Dermis microvascular lymphatic vessel endothelial cell (primary cell): ENCODE measurements at regions not wholly inside any gene's neighbourhood (a gene's known extent, or its start where the extent isn't known, plus 50 kb on each side); places are given as distances from the start of the nearest gene placed in this dataset.
A peak's percentile ranks its signal among the peaks of the same experiment; 100 is the strongest.

Experiments used
- DNase-seq, 2 donors: peaks; one replicate each; pipeline versions ENCODE4 v3.0.0 to v3.0.0-alpha.2; 2010; ENCODE audit warnings: low read depth in 2 of 2

GRCh38 chrX:134172588-134173259 is 64.3 kb upstream of the CCDC160 start:
- peak in 1 of 2 donors; percentile 2 for DNase-seq

GRCh38 chrX:134173541-134174272 is 63.3 kb upstream of the CCDC160 start:
- DNase-seq: no peak

DNA sequence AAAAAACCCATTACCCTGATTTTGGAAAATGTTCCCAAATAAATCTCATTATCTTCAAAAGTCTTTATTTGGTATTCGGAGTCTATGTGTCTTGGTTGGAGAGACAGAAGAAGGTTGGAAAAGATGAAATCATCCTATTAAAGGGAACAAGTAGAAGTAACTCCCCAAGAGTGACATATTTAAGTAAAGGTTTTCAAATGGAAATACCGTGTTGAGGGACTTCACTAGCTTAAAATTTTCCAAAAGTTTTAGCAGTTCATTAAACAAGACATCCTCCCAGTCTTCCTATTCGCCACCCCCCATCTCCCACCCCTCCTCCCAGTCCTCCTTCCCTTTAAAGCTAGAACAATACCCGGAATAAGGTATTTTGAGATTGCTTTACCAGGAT is 62.7 kb upstream of the CCDC160 start:
- no peak for DNase-seq

- DNase-seq: no peak
Measured at GRCh38 chrX:134174859-134175258, 62.1 kb upstream of the CCDC160 start.

GRCh38 chrX:134177527-134177926 is 59.5 kb upstream of the CCDC160 start:
- no peak for DNase-seq

DNA sequence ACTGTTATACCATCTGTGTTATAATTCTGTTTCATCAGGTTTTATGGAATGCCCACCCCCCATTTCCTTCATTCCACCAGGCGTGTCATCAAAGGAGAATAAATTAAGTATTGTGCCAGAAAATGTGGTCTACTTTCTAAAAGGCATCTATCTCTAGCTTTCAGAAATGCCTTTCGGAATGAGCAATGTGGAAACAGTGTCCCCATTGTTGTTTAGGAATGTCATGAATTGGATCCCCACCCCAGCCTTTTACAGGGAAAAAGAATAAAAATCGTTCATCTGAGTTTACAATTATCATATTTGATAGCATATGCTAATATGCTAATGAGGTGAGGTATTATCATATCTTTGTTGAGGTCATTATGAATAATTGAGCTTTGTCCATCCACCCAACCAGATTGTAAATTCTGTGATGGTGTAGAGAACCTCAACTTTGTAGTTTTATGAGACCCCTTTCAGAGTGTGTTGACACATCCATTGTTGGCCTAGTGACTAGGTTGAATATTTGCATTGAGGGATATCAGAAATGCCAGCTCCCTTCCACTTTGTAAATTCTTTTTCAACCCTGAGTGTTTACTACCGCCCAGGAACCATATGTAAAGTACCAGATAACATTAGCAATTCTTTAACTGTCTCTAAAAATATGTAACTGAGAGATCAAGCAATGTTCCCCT is 56.2 kb upstream of the CCDC160 start:
- no peak for DNase-seq

DNA sequence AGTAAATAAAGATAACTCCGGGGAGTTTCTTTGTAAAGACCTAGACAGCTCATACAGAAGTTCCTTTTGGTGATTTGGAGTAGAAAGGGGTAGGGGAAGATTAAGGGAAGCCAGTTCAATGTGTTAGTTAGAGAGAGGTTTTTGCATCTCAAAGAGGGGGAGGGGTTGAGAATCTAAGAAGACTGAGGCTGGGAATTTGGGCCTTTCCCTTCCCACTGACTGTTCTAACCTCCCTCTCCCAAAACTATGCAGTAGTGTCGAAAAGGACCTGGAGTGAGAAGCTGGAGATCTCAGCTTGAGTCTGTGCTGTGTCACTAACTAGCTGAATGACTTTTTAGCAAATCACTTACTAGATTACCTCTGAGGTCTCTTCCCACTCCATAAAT is 55.7 kb upstream of the CCDC160 start:
- no peak for DNase-seq

GRCh38 chrX:134183665-134184064 is 53.3 kb upstream of the CCDC160 start:
- DNase-seq: no peak

DNA sequence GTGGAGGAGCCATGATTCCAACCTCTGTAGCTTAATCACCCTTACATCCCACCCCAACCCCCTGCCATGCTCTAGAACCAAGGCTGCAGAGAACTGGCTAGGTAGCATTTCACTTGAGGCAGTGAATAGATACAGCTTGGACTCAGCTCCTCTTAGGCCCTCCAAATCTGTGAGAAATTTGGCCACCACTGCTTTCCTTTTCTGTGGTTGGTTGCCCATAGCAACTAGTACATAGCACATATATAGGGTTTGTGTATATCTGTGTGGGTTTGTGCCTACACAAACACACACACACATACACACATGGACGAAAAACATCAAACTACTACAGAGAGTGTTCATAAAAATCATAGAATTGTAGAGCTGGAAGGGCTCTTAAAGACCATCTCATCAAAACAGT is 52.0 kb upstream of the CCDC160 start:
- no peak for DNase-seq

GRCh38 chrX:134186362-134187121 is 50.4 kb upstream of the CCDC160 start:
- no peak for DNase-seq
